EH (cell line): ENCODE measurements at regions not wholly inside any gene's neighbourhood (a gene's known extent, or its start where the extent isn't known, plus 50 kb on each side); places are given as distances from the start of the nearest gene placed in this dataset.
"Not testable (repeated sequence)": the region's sequence is repeated elsewhere in the genome, so short reads cannot be mapped to it uniquely, and the experiment has no call there.

Experiments
- DNase-seq: peaks from one replicate; pipeline ENCODE4 v3.0.0-alpha.2; 2015; ENCODE audit warnings: low read depth

DNA sequence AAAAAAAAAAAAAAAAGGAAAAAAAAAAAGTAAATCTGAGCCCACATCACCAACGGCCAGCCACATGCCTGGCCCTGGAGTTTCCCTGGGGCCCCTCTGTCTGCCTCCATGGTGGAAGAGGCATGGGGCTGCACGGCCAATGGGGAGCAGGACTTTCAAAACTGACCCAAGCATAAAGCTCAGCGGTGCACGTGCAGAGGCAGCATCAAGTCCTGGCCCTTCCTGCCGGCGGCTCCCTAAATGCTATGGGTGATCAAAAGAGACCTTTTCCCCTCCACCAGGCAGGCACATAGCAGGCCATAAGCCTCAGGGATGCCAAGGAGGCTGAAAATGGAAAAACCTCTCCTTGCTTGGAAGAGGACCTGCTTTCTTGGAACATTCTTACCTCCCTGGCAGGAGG lies 94.3 kb downstream of the OAT start:
- no peak for DNase-seq

DNA sequence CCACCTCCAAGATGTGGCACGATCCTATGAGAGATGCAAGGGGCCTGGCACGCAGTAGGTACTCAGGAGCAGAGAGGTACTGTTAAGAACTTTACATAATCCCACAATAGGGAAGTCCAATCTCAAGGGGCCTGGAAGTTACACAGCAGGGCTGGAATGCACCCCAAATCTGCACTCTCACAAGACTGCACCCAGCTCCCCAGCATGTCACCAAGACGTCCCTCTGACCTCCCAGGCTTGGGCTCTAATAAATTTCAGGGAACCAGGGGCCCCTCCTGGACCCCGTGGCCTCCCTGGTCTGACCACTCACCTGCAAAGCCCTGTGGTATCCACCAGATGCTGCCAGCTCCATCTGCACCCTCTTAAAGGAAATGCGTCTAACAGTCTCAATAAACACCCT lies 94.9 kb downstream of the OAT start:
- DNase-seq, result no peak

DNA sequence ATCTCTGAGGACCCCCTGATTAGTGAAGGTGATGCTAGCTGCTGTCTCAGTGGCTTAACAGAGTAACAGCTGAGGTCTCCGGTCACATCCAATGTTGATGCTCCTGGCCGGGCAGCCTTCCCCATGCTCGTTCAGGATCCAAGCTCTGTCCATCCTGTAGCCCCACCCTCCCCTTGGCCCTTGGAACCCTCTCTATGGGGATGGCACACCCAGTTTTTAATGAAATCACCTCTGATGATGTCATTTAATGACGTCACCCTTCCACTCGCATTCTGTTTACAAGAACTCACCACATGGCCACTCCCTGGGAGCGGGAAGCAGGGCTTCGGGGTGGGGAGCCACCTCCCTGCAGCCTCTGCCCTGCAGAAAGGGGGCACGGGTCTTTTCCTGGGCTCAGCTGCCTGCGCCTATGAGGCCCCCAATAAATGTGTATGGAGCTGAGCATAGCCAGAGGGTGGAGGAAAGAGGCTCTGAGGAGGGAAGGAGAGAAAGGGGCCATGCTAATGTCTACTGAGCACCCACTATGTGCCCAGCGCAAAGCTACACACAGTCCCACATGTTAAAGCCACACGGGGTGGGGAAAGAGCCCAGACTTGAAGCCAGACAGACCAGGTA lies 95.5 kb downstream of the OAT start:
- DNase-seq, result peak; percentile 41

DNA sequence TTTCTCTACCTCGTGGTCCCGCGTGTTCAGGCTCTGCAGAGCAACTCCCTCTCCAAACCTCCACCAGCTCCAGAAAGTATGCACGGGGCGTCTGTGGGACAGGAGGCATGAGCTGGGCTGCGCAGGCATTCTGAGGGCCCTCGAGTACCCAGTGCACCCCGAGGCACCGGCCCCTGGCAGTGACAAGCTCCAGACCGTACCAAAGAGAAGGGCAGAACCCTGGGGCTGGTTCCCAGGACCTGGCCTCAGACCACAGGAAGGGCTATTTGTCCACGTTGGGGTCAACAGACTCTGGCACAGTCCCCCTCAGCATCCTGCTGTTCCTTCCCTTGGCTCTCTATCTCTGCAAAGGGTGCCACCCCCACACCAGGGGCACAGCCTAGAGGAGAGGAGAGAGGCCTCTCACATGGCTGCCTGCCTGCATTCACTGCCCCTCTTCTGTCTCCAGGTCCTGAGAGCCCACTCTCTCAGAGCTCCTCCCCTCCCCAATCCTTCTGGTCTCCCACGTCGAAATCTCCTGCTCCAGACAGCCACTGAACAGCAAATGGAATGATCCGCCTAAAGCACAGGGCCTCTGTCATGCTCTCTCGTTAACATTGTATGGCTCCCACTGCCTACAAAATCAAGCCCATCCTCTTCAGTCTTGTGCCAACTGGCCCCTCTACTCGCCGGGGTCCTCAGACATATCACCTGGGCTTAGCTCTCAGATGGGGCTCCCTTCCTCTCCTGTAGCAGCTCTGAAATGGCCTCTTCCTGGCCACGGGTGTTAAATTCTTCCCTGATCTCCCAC lies 96.3 kb downstream of the OAT start:
- DNase-seq, result no peak

DNA sequence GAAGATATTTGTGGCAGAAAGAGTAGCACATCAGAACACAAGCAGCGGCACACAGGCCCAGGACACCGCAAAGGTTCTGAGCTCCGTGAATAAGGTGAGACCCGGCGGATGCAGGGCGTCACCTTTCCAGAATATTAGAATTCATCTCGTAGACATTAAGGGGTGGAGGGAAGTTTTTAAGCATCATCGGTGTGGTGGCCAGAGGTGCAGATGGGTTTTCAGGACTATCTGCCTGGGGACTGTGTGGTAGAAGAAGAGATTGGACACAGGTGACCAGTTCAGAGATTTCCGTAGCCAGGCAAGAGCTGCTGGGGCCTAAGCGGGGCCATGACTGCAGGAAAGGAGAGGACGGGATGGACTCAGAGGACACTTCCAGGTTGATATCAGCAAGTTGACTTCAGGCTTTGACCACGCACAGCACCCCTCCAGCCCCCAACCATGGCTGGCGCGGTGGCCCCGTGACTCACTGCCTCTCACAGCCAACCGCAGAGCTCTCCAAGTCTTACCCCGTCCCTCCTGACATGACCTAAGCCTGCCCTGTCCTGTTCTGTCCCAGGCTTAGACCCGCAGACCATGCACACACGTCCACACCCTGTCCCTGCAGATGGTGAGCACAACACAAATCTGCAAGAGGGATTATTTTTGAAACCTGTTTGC lies 97.2 kb downstream of the OAT start:
- no peak for DNase-seq

DNA sequence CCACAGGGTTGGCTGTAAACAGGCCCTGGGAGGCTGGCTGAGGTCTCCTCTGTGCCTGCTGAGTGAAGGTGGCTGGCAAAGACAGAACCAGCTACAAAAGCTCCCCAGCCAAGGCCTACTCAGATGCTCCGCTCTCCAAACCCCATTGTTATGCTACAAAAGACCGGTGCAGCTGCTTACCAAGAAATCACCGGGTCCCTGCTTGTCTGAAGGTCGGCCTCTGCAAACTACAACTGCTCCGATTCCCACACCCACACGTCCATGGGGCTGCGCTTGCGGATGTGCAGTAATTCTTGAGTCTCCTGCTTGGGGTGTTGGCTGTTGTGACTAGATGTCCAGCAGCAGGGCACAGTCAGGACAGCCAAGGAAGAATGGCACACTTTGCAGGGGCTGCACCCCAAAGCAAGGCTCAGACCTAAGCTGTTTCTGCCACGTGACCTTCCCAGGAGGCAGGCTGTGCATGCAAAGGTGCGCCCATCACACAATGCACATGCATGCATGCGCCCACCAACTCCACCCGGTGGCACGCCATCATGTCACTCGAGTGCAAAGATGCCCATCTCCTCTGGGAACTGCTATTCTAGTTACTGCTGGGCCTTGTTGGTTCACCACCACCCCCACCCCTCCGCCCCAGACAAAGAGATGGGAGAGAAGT lies 97.8 kb downstream of the OAT start:
- no peak for DNase-seq

DNA sequence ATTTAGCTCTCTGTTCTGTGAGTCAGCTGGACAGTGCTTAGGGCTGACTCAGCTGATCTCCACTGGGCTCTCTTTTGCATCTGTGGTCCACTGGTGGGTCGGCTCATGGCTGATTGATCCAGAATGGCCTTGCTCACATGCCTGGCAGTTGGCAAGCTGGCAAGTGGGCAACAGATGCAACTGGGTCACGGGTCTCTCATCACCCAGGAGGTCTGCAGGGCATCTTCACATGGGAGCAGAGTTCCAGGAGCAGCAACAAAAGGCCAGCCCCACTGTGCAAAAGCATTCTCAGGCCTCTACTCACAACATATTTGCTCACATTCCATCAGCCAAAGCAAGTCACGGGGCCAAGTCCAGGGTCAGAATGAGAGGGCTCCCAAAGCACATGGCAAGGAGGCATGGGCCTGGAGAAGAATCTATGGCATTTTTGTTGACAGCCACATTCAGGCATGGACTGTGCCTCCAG lies 98.8 kb downstream of the OAT start:
- peak; percentile 91 for DNase-seq

DNA sequence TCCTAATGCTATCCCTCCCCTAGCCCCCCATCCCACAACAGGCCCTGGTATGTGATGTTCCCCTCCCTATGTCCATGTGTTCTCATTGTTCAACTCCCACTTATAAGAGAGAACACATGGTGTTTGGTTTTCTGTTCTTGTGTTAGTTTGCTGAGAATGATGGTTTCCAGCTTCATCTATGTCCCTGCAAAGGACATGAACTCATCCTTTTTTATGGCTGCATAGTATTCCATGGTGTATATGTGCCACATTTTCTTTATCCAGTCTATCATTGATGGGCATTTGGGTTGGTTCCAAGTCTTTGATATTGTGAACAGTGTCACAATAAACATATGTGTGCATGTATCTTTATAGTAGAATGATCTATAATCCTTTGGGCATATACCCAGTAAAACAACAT lies 99.2 kb downstream of the OAT start:
- DNase-seq, result not testable (repeated sequence)

DNA sequence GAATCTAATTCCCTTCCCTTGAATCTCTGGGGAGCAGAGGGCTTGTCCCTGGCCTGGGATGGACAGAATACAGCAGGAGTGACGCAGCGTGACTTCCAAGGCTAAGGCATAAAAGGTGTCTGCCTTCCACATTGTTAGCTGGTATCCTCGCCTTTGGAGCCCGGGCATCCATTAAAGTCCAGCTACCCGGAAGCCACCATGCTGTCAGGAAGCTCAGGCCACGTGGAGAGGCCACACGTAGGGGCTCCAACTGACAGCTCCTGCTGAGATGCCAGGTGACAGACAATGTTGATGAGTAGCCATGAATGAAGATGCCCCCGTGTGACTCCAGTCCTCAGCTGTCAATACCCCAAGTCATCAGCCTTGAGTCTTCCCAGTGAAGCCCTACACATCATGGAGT lies 99.9 kb downstream of the OAT start:
- DNase-seq, result no peak

DNA sequence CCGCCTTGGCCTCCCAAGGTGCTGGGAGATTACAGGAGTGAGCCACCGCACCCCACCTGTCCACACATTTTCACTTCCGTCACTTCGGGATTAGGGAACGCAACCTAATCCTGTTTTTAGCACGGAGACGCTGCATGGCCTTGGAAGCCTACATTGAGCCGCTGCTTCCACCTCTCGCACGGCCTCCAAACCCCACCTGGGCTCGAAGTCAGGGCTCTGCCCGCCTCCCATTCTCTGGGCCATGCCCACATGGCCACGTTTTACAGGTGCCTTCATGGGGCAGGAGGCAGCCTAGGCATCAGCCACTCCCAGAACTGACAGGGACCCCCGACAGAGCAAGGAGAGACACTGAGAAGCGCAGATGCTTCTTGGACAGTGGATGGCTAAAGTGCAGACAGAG lies 100.6 kb downstream of the OAT start:
- no peak for DNase-seq

DNA sequence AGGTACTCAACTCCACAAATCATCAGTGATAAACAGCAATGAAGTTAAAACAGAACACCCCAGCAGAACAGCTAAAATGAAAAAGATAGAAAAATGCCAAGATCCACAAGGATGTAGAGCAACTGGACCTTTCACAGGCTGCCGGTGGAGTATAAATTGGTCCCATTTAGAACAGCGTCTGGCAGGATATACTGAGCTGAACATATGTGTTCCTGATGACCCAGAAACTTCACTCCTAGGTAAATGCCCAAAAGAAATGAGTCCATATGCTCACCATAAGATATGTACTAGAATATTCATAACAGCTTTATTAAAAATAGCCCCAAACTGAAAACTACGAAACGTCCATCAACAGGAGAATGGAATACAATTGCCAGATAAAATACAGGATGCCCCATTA lies 102.4 kb downstream of the OAT start:
- no peak for DNase-seq

DNA sequence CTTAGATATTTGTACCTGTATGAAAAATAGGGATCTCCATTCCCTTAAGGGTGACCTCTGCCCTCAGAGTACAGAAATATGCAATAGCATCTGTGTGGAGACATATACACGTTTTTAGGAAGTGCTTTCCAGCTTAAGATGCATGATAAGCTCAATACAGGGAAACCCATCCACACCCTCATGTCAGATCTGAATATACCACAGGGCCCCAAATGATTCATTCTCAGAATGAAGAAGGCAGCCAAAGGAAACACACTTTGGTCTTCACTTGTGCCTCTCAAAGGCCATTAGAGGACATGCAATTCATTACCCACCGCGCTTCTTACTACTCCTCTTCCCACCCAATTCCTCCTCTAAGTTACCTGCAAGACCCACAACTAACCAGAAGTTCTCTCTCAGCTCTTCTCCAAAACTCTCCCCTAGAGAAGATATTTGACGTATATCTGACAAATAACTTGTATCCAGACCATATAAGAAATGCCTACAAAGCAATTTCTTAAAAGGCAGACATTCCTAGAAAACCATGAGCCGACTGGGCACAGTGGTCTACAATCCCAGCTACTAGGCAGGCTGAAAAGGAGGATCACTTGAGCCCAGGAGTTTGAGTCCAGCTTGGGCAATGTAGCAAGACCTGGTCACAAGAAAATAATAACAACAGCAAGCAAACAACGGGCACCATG lies 103.0 kb downstream of the OAT start:
- DNase-seq, result peak; percentile 21

DNA sequence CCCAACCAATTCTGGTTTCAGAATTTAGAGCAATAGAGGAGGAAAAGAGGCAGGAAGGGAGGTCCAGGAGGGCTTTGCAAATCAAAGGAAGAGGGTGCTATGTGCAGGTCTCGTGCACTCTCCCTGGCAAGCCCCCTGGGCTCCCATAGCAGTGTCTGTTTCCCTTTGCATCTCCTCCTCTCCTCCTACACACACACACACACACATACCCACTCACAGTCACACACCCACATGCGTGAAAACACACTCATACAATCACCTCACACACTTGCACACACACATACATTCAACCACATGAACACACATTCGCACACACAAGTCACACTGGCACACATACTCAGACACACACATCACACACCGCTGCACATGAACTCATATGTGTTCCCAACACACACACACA lies 105.3 kb downstream of the OAT start:
- no peak for DNase-seq

DNA sequence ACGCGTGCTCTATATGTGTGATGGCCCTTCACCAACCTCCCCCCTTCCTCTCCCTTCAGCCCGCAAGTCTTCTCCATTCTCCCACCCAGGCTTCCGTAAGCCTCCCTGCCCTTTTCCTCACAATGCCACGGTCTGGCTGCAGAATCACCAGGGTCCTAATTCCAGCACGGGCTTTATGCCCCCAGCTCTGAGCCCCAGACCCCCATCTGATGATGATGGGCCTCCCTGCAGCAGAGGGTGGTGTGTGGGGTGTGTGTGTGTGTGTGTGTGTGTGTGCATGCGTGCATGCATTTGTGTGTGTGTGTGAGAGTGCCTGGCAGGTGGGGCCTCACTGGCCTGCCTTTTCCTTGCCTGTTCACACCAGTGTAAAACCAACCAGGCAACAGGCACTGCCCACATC lies 109.9 kb downstream of the OAT start:
- DNase-seq, result no peak

DNA sequence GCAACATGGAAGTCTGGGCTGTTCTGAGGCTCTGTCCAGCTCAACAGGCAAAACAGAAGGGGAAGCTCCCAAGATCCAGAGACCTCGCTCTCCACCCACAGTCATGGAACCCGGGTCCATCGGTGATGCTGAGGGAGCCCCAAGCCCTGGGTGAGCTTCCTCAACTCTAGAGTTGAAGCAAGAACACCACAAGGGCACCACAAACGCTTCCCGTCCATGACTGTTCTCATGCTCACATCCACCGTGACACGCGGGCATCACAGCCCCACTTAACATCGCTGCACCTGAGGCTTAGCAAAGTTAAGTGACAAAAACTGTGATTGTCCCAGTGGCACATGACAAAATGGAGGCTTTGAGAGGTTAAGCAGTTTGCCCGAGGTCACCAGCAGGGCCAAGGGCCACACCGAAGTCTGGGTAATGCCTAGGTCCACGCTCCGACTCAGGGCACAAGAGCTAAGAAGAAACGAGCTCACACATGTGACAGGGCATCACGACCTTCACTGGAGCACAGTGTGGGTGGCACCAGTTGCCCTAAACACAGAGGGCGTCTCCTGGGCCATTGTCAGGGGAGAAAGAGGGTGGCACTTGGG lies 110.6 kb downstream of the OAT start:
- DNase-seq, result no peak

DNA sequence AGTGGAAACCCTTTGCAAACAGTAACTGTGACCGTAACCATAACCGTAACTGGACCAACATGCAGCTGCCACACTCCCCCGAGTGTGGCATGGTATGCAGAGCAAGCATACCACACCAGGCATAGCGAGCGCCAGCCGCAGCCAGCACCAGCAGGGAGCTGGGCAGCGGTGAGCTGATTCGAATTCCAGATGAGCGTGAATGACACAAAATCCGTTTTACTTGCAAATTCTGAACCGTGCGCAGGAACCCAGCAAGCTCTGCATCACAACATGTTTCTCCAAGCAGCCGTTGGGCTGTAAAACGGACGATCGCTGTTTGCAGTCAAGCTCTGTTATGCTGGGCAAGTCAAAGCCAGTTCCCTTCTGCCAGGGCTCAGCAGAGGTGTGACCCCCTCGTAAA lies 111.1 kb downstream of the OAT start:
- DNase-seq, result no peak

DNA sequence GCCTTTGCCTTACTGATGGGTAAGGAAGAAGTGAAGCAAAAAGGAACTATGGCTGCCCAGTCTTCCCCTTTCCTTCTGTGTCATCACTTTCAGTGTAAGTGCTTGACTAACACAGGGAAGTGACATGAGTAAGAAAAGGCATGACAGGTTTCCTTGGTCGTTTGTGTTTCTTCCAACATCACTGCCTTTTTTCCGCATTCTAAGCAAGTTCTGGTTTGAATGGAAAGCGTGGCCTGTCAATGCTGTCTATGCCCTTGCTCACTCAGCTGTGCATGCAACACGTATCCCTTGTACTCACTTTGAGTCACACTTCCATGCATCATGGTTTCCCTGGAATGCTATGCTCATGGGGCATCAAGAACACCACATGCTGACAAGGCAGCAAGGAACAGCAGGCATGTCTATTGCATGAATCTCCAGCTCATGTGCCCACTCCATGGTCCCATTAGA lies 111.8 kb downstream of the OAT start:
- DNase-seq, result peak; percentile 41

DNA sequence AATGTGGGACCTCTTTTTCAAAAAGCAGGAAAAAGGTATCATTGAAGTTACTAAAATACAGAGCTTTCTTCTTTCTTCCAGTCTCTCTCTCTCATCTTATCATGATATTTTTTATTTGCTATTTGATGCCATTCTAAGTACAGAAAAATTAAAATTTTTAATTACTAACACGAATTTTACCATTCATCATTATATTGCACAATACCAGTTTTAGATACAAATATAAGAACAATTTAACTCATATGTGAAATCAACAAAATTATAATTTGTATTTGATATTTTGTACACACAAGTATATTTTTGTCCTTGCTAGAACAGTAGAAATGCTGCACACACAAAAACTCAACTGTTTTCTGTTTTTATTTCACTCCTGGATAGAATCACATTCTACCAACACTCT lies 112.2 kb downstream of the OAT start:
- no peak for DNase-seq

DNA sequence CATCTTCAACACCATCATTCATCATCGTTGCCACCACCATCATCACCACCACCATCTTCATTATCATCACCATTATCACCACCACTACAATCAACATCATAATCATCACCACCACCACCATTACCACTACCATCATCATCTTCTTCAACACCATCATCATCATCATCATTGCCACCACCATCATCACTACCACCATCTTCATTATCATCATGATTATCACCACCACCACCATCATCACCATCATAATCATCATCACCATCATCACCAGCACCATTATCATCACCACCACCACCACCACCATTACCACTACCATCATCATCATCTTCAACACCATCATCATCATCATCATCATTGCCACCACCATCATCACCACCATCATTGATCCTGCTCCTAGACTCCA lies 112.7 kb downstream of the OAT start:
- no peak for DNase-seq

DNA sequence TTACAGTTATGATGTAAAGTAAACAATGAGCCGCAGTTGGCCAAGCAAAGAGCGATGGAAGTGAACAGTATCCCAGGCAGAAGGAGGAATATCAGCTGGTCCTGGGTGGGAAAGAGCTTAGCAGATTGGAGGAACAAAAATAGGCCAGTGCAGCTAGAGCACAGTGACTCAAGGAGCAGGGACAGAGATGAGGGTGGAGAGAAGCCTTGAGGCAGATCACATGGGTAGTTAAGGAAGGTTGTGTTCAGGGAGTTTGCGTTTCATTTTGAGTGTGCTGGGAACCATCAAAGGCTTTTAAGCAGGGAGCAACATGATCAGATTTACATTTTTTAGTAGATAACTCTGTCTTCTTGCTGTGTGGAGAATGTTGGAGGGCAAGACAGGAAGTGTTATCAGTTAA lies 113.6 kb downstream of the OAT start:
- DNase-seq, result no peak

DNA sequence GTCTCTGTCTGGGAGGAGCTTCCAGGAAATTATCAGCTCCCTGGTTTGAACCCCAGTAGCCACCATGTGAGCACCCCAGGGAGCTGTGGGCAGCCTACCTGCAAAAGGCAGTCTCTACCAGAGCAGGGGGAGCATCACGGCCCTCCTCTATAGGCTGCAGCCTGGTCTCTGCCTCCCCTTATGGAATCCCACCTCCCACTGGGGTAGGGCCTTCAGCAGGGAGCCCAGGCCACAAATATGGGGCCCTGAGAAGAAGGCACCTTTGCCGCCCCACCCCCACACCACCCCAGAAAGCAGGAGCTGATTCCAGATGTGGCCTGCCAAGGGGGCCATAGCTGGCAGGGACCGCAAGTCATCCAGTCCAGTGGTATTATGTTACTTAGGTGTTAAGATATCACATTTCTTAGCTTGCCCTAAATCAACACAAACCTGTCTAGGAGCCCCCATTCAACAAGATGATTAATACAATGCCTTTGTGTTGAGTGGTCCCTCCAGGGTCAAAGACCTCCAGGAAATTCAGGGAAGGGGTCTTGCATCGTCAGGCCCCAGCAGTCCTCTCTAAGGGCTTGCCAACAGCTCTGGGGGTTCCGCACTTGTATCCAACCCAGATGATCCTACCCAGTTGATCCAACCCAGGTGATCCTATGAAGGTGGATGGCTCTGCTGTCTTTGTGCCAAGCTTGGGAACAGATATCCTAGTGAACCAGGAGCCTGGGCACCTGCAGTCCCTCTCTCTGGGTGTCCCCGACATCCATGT lies 114.9 kb downstream of the OAT start:
- no peak for DNase-seq
